ENCODE measurements at regions not wholly inside any gene's neighbourhood (a gene's known extent, or its start where the extent isn't known, plus 50 kb on each side); places are given as distances from the start of the nearest gene placed in this dataset.

GRCh38 chr10:2197663-2198062 lies 460.3 kb upstream of the ADARB2 start:
- no peak for TF ChIP-seq ATF3 (IDR thresholded peaks at IDR 0.05)
- TF ChIP-seq CTCF (IDR thresholded peaks at IDR 0.05; ENCODE audit: low read depth, low read length, missing input control), result no peak
